LNCaP clone FGC (cell line): ENCODE measurements at regions not wholly inside any gene's neighbourhood (a gene's known extent, or its start where the extent isn't known, plus 50 kb on each side); places are given as distances from the start of the nearest gene placed in this dataset.

Experiments
- DNase-seq: peaks from one replicate; pipeline ENCODE4 v3.0.0-alpha.2; 2011; ENCODE audit warnings: low read depth
- H3K4me3 ChIP-seq: 2 replicates; pipeline ENCODE4 v1.5.1; 2011; ENCODE audit warnings: mild to moderate bottlenecking, low read depth, low read length, control low read depth
- CTCF ChIP-seq: IDR thresholded peaks from 2 replicates; pipeline ENCODE4 v1.5.1; 2012; ENCODE audit warnings: mild to moderate bottlenecking; ENCODE audit not compliant: control insufficient read depth, insufficient read depth; ENCODE audit errors: extremely low read depth

GRCh38 chr3:70861234-70861633 is 548.8 kb upstream of the MDFIC2 start:
- H3K4me3 ChIP-seq: no peak overlapping the region
- no peak for TF ChIP-seq CTCF
- DNase-seq: no peak

- H3K4me3 ChIP-seq: no peak overlapping the region
- no peak for TF ChIP-seq CTCF
- no peak for DNase-seq
These were observed 545.5 kb upstream of the MDFIC2 start for GRCh38 chr3:70857916-70858315.

- no peak for DNase-seq
- no peak overlapping the region for H3K4me3 ChIP-seq
- TF ChIP-seq CTCF: no peak
These were observed 544.1 kb upstream of the MDFIC2 start for GRCh38 chr3:70856414-70857162.

- no peak overlapping the region for H3K4me3 ChIP-seq
- no peak for DNase-seq
- no peak for TF ChIP-seq CTCF
These were observed 542.7 kb upstream of the MDFIC2 start for GRCh38 chr3:70855149-70855548.

GRCh38 chr3:70854108-70854507 is 541.7 kb upstream of the MDFIC2 start:
- TF ChIP-seq CTCF: no peak
- DNase-seq: no peak
- no peak overlapping the region for H3K4me3 ChIP-seq

- DNase-seq: no peak
- TF ChIP-seq CTCF: no peak
- no peak overlapping the region for H3K4me3 ChIP-seq
These were observed 540.9 kb upstream of the MDFIC2 start for GRCh38 chr3:70853161-70853944.
